GM18519 (cell line): ENCODE measurements at regions not wholly inside any gene's neighbourhood (a gene's known extent, or its start where the extent isn't known, plus 50 kb on each side); places are given as distances from the start of the nearest gene placed in this dataset.
"Not testable (repeated sequence)": the region's sequence is repeated elsewhere in the genome, so short reads cannot be mapped to it uniquely, and the experiment has no call there.

Experiments
- ATAC-seq: cut with Tn5 transposase; IDR thresholded peaks from one replicate; pipeline ENCODE4 v1.9.1; 2021; ENCODE audit warnings: mild to moderate bottlenecking, moderate library complexity; ENCODE audit not compliant: unreplicated experiment, low FRiP score

- ATAC-seq = no peak
These were observed 223.8 kb upstream of the FSCB start for GRCh38 chr14:44730860-44731259.

- not testable (repeated sequence) for ATAC-seq
These were observed 214.3 kb upstream of the FSCB start for GRCh38 chr14:44721395-44721794.

GRCh38 chr14:44720707-44721106, 213.6 kb upstream of the FSCB start:
- no peak for ATAC-seq

- ATAC-seq = no peak
These were observed 205.1 kb upstream of the FSCB start for GRCh38 chr14:44712024-44712815.

- ATAC-seq = no peak
These were observed 194.6 kb upstream of the FSCB start for GRCh38 chr14:44701563-44702263.

- ATAC-seq = no peak
These were observed 193.6 kb upstream of the FSCB start for GRCh38 chr14:44700694-44701093.

GRCh38 chr14:44700184-44700583, 193.1 kb upstream of the FSCB start:
- ATAC-seq = no peak

- no peak for ATAC-seq
These were observed 192.3 kb upstream of the FSCB start for GRCh38 chr14:44699391-44699790.

- ATAC-seq = no peak
These were observed 162.4 kb upstream of the FSCB start for GRCh38 chr14:44669496-44669895.

- no peak for ATAC-seq
These were observed 156.1 kb upstream of the FSCB start for GRCh38 chr14:44663136-44663535.

GRCh38 chr14:44662250-44662891, 155.3 kb upstream of the FSCB start:
- ATAC-seq = no peak

GRCh38 chr14:44658389-44658696, 151.3 kb upstream of the FSCB start:
- ATAC-seq = no peak

- no peak for ATAC-seq
These were observed 150.8 kb upstream of the FSCB start for GRCh38 chr14:44657696-44658388.

- ATAC-seq = no peak
These were observed 150.1 kb upstream of the FSCB start for GRCh38 chr14:44657203-44657602.

- no peak for ATAC-seq
These were observed 147.5 kb upstream of the FSCB start for GRCh38 chr14:44654591-44654990.

GRCh38 chr14:44653641-44654040, 146.6 kb upstream of the FSCB start:
- no peak for ATAC-seq

GRCh38 chr14:44652640-44653039, 145.6 kb upstream of the FSCB start:
- ATAC-seq = no peak

GRCh38 chr14:44649061-44649460, 142.0 kb upstream of the FSCB start:
- no peak for ATAC-seq

GRCh38 chr14:44640416-44640815, 133.3 kb upstream of the FSCB start:
- no peak for ATAC-seq

GRCh38 chr14:44639781-44640385, 132.8 kb upstream of the FSCB start:
- no peak for ATAC-seq

- ATAC-seq = no peak
These were observed 127.6 kb upstream of the FSCB start for GRCh38 chr14:44634692-44635091.
